HL-60 (cell line): ENCODE measurements at regions not wholly inside any gene's neighbourhood (a gene's known extent, or its start where the extent isn't known, plus 50 kb on each side); places are given as distances from the start of the nearest gene placed in this dataset.

Experiments
- CTCF ChIP-seq: IDR thresholded peaks from one replicate; pipeline ENCODE4 v1.5.1; 2011; ENCODE audit warnings: low read length, control low read depth, inconsistent platforms; ENCODE audit not compliant: insufficient read depth
- GABPA ChIP-seq: IDR thresholded peaks from 2 replicates; pipeline ENCODE4 v1.6.1; 2012; ENCODE audit warnings: low read depth
- POLR2AphosphoS5 ChIP-seq: IDR thresholded peaks from 2 replicates; pipeline ENCODE4 v1.6.1; 2012; ENCODE audit warnings: low read depth
- REST ChIP-seq: IDR thresholded peaks from 2 replicates; pipeline ENCODE4 v1.6.1; 2012; ENCODE audit warnings: low read depth; ENCODE audit not compliant: insufficient replicate concordance
- SPI1 ChIP-seq: IDR thresholded peaks from 2 replicates; pipeline ENCODE4 v1.6.1; 2012; ENCODE audit warnings: low read depth, mild to moderate bottlenecking, borderline replicate concordance

DNA sequence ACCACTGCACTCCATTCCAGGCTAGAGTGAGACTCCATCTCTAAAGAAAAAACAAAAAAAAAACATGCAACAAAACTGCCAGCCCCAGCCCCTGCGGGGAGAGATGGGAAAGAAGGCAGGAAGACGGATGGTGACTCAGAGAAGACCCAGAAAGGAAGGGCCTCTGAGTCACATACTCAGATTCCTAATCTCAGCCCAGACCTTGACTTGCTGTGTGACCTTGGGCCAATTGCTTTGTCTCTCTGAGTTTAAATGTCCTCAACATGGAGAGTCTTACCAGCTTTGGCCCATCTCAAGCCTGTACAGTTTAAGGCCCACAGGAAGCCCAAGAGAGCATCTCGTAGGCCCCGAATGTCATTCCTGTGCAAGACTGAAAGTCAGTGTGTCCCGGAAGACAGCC, 86.5 kb upstream of the LHX1 start:
- TF ChIP-seq POLR2AphosphoS5 = no peak
- TF ChIP-seq CTCF = no peak
- no peak for TF ChIP-seq GABPA
- TF ChIP-seq REST = no peak
- no peak for TF ChIP-seq SPI1
